ENCODE measurements at regions not wholly inside any gene's neighbourhood (a gene's known extent, or its start where the extent isn't known, plus 50 kb on each side); places are given as distances from the start of the nearest gene placed in this dataset.

DNA sequence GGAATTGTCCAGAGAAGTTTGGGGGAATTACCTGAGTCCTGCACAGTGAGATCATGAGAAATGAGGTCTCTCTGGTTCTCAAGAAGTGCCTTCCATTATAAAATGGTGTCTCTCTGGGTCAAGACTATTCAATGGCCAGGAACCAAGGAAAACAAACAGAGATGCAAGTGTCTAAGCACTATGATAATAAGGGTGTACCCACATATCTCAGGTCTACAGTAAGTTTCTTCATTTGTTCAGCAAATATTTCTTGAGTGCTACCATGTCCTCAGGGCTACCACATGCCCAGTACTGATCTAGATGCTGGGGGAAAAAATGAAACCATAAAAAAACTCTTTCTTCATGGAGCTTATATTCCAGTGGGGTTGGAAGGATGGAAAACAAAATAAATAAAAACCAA is 170.0 kb downstream of the ACKR3 start:
- TF ChIP-seq GATA3 (IDR thresholded peaks at IDR 0.05; ENCODE audit: low read depth, low read length) = no peak
- no peak for TF ChIP-seq GATA2 (IDR thresholded peaks at IDR 0.05; ENCODE audit: low read depth, low read length)

DNA sequence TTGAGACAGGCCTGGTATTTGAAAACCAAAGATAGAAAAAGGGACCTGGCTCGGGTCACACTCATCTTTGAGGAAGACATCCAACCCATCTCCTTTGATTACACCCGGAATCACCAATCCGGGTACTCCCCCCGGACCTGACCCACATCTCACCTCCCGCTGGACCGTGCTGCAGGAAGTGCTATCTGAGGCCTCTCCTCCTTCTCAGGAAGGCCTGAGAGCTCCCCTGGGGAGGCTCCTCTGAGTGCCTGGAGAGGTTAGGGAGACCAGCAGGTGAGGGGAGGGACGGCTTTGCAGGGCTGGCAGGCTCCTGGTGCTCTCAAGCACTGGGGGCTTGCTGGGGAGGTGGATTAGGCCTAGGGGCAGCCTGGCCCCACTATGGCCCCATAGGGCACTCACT is 170.9 kb downstream of the ACKR3 start:
- TF ChIP-seq GATA3 (IDR thresholded peaks at IDR 0.05; ENCODE audit: low read depth, low read length) (no peak), GATA2 (IDR thresholded peaks at IDR 0.05; ENCODE audit: low read depth, low read length) (no peak)

DNA sequence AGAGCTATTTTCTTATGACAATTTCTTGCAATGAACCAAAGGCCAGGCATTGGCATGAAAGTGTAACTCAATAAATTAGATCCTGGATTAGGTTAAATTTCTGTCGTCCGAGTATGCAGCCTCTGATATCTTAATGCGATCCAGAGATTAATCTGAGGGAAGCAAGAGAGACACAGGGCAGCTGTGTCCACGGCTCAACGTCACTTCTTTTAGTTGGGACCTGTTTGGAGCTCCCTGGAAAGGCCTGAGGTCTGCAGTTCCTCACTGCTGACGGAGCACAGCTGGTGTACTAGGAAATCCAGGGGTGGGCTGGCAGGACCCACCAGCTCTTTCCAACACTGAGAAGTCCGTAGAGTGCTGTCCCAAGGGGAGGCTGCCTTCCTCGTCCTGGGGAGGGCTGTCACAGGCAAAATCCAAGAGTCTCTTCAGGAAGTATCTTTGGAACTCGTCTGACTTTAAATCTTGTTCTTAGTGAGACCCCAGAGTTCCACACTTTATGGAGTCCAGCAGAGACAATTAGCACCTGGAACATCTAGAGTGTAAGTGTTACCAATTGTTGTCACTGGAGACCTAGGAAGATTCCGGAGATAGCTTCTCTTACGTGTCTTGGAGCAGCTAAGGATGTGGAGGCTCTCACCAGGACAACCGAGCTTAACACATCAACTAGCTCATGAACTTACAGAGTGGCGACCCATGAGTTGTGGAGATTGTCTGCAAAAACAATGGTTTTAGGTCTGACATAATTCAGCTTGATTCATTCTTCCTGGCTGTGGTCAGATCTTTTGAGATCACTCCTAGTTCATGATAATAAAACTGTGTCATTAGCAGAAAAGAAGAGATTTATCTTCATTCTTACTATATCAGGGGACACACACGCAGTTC is 173.7 kb downstream of the ACKR3 start:
- TF ChIP-seq GATA2 (IDR thresholded peaks at IDR 0.05; ENCODE audit: low read depth, low read length) = no peak
- TF ChIP-seq GATA3 (IDR thresholded peaks at IDR 0.05; ENCODE audit: low read depth, low read length) = no peak

DNA sequence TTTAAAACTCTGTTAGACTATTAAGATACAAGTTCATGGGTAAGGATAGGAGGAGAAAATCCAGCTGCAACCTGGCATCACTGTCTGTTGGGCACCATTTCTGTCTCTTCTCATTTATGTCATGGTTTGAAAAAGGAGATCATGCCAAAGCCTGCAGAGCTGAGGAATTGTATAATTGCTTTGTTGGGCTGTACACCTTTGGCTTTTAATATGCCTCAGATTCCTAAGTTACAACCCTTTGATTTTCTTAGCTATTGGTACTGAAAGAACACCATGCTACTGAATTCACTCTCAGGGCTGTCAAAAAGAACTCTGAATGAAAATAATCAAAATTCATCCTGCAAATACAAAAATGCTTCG is 174.3 kb downstream of the ACKR3 start:
- no peak for TF ChIP-seq GATA3 (IDR thresholded peaks at IDR 0.05; ENCODE audit: low read depth, low read length)
- TF ChIP-seq GATA2 (IDR thresholded peaks at IDR 0.05; ENCODE audit: low read depth, low read length) = no peak

DNA sequence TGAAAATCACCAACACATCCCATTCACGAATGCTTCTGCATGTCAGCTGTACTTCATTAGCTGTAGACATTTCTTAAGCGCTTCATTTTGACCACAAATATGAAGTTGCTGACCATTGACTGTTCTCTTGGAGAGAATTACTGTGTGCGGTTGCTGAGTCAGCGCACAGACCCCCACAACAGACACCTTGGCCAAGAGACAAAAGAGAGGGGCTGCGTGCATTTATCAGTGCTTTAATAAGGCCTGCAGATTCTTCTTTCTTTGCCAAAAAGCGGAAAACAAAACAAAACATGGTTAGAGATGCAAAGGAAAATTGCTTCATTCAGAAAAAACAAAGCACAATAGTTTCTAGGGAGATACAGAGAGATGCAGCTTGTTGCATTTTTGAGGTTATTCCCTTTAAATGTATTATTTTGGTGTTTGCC is 174.7 kb downstream of the ACKR3 start:
- TF ChIP-seq GATA3 (IDR thresholded peaks at IDR 0.05; ENCODE audit: low read depth, low read length) = no peak
- TF ChIP-seq GATA2 (IDR thresholded peaks at IDR 0.05; ENCODE audit: low read depth, low read length) = no peak

DNA sequence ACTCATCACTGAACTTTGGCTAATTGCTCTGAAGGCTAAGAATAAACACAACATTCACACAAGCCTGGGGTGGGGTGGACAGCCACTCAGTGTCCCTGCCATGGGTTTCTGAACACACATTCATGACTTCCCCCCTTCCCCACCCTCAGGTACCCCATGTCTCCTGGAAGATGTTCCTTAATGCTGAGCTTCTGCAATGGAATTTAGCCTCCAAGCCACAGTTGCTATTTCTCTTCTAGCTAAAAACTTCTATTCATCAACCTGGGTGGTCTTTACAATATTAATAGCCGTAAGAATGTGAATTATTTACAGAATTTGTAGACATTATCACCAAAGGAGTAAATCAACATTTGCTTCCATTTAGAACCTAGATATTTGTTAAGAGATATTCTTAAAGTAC is 175.1 kb downstream of the ACKR3 start:
- TF ChIP-seq GATA2 (IDR thresholded peaks at IDR 0.05; ENCODE audit: low read depth, low read length) (no peak), GATA3 (IDR thresholded peaks at IDR 0.05; ENCODE audit: low read depth, low read length) (no peak)

DNA sequence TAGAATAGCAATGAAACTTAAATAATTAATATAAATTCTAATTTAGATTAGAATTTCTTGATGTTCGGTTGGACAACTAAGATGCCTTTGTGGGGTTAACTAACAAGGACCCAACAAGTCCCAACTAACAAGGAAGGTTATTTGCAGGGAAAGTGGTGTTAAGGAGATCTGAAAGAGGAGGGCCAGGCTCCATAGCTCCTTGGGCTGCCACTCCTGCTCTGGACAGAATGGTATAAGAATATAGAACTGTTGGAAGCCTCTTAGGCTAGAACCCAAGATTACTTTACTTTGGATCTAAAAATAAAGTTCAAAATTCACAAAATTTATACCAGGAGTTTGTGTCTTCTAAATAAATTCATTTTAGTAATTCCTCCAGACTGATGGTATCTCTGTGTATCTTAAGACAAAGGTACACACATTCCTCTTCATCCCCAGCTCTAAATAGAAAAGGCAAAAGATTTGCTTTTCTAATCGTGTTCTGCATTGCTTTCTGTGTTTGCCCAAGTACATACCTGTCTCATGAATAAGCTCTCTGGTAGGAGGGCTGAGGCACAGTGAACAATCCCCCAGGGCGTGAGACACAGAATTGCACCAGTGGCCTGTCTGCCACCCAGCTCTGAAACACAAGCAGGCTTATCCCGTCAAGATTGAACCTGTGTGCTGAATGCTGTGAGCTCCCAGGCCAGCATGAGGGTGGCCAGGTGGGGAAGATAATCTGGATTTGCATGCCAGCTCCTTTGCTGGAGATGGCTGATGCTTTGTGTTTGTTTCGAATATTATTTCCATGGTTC is 176.0 kb downstream of the ACKR3 start:
- no peak for TF ChIP-seq GATA2 (IDR thresholded peaks at IDR 0.05; ENCODE audit: low read depth, low read length)
- no peak for TF ChIP-seq GATA3 (IDR thresholded peaks at IDR 0.05; ENCODE audit: low read depth, low read length)

DNA sequence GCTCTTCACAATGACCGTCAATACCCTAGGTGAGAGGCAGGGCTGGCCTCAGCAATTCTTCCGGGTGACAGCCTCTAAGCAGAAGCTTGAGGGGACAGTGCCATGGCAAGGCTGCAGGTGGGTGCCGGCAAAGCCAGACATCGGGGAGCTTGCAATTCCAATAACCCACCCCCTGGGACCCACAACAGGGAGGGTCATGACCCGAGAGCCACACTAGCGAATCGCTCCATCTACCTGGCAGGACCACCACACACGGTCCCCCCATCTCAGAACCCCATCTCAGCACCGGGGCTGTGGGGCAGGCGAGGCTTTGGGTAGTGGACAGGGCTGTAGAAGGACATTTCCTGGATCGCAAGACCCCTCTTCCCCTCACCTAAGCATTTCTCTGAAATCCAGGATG is 177.2 kb downstream of the ACKR3 start:
- no peak for TF ChIP-seq GATA2 (IDR thresholded peaks at IDR 0.05; ENCODE audit: low read depth, low read length)
- no peak for TF ChIP-seq GATA3 (IDR thresholded peaks at IDR 0.05; ENCODE audit: low read depth, low read length)

DNA sequence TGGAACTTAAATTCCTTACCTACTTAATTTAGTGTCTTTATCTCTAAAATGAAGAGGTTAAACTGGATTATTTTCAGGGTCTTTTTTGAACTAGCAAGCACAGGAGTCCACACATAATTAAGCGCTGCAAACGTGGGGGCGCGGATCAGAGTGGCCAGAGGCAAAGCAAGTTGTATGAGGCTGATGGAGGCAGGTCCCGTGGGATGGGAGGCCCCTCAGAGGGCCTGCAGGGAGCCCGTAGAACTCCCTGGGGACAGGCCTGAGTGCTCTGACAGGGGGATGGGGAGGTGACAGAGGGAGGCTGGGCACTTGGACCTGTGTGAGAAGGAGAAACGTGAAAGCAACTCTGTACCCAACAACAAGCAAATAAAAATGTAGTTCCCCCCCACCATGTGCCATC is 177.8 kb downstream of the ACKR3 start:
- TF ChIP-seq GATA2 (IDR thresholded peaks at IDR 0.05; ENCODE audit: low read depth, low read length) (no peak), GATA3 (IDR thresholded peaks at IDR 0.05; ENCODE audit: low read depth, low read length) (no peak)

DNA sequence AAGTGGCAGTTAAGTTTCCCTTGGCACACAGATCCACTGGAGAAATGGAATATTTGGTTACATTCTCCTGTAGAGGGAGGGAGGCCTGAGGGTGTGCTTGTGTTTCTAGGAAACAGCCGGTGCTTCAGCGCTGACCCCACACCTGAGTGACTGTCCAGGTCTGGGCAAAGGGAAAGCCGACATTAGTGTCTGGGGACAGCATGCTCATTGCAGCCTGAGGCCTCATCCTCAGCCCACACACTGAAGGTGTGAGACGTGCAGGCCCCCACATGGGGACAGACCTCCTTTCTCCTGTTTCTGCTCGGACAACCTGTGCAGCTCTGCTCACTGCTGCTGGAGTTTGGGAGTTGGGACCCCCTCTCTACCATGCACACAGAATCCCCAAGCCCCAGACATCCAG is 178.3 kb downstream of the ACKR3 start:
- TF ChIP-seq GATA2 (IDR thresholded peaks at IDR 0.05; ENCODE audit: low read depth, low read length) = no peak

DNA sequence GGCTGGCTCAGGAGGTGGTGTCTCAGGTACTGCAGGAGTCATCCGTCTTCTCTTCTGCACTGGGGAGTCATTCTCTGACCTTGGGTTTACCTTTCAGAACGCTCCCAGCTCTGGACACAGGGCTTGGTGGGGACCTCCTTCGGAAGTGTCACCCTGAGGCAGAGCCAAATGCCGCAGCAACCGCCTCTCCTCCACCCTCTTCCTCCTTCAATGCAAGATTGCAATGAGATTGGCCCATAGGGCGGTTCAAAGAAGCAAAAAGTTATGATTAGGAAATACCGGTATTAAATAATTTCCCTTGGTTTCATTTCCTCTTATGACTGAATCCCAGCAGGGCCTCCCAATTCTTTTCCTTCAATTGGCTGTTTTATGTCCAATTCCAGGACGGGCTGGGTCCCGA is 178.8 kb downstream of the ACKR3 start:
- TF ChIP-seq GATA2 (IDR thresholded peaks at IDR 0.05; ENCODE audit: low read depth, low read length) = no peak
- no peak for TF ChIP-seq GATA3 (IDR thresholded peaks at IDR 0.05; ENCODE audit: low read depth, low read length)

DNA sequence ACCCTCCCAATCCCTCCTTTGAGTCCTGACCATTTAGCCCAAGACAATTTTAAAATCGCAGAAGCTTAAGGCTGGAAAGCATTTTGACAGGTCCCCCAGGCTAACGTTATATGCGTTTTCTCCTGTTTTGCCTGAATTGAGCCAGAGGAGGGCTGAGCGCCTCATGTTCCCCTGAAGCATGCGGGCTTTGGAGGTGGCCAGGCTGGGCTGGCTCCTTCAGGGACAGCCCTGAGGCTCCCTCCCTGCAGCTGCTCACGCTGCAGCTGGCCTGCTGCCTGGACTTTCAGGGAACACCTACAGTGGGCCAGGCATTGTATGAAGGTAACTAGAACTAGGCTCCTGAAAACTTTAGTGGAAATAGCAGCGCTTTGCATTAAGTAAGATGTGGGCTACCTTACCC is 179.2 kb downstream of the ACKR3 start:
- no peak for TF ChIP-seq GATA3 (IDR thresholded peaks at IDR 0.05; ENCODE audit: low read depth, low read length)
- TF ChIP-seq GATA2 (IDR thresholded peaks at IDR 0.05; ENCODE audit: low read depth, low read length) = no peak

DNA sequence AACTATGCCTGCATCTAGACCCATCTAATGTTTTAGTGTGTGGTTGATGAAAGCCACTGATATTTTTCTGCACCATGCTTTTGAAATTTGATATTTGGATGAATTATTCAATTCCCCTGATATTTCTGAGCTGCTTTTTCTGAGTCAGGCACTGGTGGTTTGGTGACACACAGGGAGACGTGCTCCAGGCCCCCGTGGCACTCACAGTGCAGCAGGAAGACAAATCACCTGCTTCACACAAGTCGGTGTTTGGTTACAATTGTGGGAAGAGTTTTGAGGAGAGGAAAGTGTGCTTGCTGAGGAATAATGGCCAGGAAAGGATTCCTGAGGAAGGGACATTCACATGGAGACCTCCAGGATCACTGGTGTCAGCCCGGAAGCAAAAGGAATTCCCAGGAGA is 179.7 kb downstream of the ACKR3 start:
- TF ChIP-seq GATA2 (IDR thresholded peaks at IDR 0.05; ENCODE audit: low read depth, low read length) (no peak), GATA3 (IDR thresholded peaks at IDR 0.05; ENCODE audit: low read depth, low read length) (no peak)

DNA sequence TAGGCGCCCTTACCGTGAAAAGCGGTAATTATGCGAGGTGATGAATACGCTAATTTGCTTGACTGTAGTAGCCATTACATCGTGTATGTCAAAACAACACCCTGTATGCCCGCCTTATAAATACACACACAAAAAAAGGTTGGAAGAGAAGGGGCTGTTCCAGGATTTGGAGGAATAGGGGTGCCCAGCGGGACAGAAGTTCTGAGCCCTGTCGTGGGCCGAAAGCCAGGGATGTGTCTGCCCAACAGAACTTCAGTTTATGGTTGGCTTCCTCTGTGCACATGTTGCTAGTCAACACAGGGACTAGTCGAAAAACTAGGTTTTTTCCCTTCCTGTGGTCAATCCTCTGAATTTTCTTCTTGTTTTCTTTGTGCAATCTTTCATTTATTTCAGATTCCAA is 182.5 kb downstream of the ACKR3 start:
- TF ChIP-seq GATA2 (IDR thresholded peaks at IDR 0.05; ENCODE audit: low read depth, low read length) (no peak), GATA3 (IDR thresholded peaks at IDR 0.05; ENCODE audit: low read depth, low read length) (no peak)

All from SH-SY5Y (cell line).